ENCODE measurements at regions not wholly inside any gene's neighbourhood (a gene's known extent, or its start where the extent isn't known, plus 50 kb on each side); places are given as distances from the start of the nearest gene placed in this dataset.

DNA sequence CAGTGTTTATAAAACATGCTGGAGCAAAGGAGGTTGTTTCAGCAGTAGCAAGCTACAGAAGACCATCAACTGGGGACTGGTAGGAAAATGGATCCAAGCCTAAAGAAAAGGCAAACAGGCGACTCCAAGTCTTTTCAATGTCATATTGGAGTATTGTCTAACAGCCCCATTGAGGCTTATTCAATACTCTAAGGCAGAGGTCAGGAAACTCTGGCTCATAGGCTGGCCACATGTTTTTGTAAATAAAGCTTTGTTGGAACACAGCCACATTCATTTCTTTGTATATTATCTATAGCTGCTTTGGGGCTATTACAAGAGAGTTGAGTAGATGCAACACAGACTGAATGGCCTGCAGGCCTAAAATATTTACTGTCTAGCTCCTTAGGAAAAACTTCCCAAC is 77.5 kb downstream of the RPL22L1 start:
- Histone ChIP-seq H3K4me3 (no peak overlapping the region), H3K9me3 (no peaks in the 10 kb centered on the region), H3K4me1 (ENCODE audit: low read depth) (no peaks in the 10 kb centered on the region), H3K36me3 (ENCODE audit: low read depth) (no peaks in the 10 kb centered on the region)
- intact Hi-C loops (cut with DNase I, micrococcal nuclease): no loop called here
- TF ChIP-seq, protein P1, sequence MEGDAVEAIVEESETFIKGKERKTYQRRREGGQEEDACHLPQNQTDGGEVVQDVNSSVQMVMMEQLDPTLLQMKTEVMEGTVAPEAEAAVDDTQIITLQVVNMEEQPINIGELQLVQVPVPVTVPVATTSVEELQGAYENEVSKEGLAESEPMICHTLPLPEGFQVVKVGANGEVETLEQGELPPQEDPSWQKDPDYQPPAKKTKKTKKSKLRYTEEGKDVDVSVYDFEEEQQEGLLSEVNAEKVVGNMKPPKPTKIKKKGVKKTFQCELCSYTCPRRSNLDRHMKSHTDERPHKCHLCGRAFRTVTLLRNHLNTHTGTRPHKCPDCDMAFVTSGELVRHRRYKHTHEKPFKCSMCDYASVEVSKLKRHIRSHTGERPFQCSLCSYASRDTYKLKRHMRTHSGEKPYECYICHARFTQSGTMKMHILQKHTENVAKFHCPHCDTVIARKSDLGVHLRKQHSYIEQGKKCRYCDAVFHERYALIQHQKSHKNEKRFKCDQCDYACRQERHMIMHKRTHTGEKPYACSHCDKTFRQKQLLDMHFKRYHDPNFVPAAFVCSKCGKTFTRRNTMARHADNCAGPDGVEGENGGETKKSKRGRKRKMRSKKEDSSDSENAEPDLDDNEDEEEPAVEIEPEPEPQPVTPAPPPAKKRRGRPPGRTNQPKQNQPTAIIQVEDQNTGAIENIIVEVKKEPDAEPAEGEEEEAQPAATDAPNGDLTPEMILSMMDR (IDR thresholded peaks at IDR 0.05): no peak
- ATAC-seq (no peak), DNase-seq (no peak)

DNA sequence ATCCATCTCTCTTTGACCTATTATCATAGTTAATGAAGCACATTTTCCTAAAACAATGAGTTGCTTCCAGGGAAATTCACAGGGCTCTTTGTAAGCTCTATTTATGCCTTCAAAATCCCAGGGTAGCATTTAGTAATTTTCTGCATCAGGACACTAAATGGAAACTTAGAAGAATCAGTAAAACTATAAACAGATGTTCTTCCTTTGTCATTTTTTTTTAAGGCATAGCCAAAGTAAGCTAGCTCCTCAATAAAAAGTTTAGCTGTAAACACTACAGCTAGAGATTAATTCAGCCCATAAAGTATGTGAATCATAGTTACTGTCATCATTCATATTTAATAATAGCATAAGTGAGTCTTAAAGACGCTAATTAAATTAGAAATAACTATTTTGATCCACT is 79.3 kb downstream of the RPL22L1 start:
- TF ChIP-seq, protein P1 (IDR thresholded peaks at IDR 0.05): no peak
- intact Hi-C loops (cut with DNase I, micrococcal nuclease): no loop called here
- DNase-seq (no peak), ATAC-seq (no peak)
- no peaks in the 10 kb centered on the region for H3K36me3 ChIP-seq (ENCODE audit: low read depth)
- H3K4me3 ChIP-seq: no peak overlapping the region
- H3K4me1 ChIP-seq (ENCODE audit: low read depth): no peaks in the 10 kb centered on the region
- H3K9me3 ChIP-seq: no peaks in the 10 kb centered on the region

DNA sequence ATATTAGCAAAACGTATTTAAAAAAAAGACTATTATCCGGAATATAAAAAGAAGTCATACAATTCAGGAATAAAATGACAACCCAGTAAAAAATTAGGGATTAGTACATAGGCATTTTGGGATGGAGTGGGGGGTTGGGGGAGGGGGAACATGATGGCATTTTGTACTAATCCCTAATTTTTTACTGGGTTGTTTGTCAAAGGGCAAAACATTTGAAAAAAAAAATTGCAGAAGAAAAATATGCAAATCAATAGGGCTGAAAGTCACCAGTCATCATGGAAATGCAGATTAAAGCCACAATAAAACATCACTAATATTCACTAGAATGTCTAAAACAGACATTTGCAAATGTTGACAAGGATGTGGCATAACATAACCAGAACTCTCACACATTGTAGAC is 82.5 kb downstream of the RPL22L1 start:
- Histone ChIP-seq H3K4me3 (no peak overlapping the region), H3K4me1 (ENCODE audit: low read depth) (no peaks in the 10 kb centered on the region), H3K9me3 (no peaks in the 10 kb centered on the region), H3K36me3 (ENCODE audit: low read depth) (no peaks in the 10 kb centered on the region)
- intact Hi-C loops (cut with DNase I, micrococcal nuclease): no loop called here
- DNase-seq: no peak
- ATAC-seq: no peak
- TF ChIP-seq, protein P1 (IDR thresholded peaks at IDR 0.05): no peak

DNA sequence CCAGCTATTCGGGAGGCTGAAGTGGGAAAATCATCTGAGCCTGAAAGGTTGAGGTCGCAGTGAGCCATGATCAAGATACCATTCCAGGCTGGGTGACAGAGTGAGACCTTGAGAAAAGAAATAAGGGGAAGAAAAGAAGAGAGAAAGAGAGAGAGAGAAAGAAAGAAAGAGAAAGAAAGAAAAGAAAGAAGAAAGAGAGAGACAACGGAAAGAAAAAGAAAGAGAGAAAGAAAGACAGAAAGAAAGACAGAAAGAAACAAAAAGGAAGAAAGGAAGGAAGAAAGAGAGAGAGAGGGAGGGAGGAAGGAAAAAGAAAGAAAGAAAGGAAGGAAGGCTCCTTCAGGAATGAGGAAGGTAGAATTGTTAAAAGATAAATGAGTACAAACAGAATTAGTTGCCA is 84.5 kb downstream of the RPL22L1 start:
- H3K4me3 ChIP-seq: no peak overlapping the region
- ATAC-seq (no peak), DNase-seq (no peak)
- intact Hi-C loops (cut with DNase I, micrococcal nuclease): no loop called here
- H3K36me3 ChIP-seq (ENCODE audit: low read depth): no peaks in the 10 kb centered on the region
- H3K9me3 ChIP-seq: no peaks in the 10 kb centered on the region
- no peaks in the 10 kb centered on the region for H3K4me1 ChIP-seq (ENCODE audit: low read depth)
- TF ChIP-seq, protein P1 (IDR thresholded peaks at IDR 0.05): no peak

DNA sequence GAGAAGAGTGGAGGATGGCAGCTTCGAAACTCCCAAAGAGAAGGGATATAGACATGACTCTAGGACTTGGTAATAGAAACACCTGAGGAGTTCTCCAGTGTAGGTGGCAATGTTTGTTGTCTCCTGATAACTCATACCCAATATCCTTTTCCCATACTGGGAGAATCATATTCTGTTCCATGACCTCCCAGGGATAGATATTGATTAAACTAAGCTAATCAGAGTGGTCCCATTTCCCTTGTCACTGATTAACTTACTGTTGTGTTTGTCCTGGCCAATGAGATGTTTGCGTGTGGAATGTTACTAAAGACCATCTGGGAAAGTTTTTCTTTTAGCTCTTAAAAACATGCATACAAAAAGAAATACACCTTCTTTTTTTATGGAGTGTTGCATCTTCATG is 85.6 kb downstream of the RPL22L1 start:
- DNase-seq (no peak), ATAC-seq (no peak)
- intact Hi-C loops (cut with DNase I, micrococcal nuclease): no loop called here
- TF ChIP-seq, protein P1 (IDR thresholded peaks at IDR 0.05): no peak
- Histone ChIP-seq H3K4me1 (ENCODE audit: low read depth) (no peaks in the 10 kb centered on the region), H3K4me3 (no peak overlapping the region), H3K9me3 (no peaks in the 10 kb centered on the region), H3K36me3 (ENCODE audit: low read depth) (no peaks in the 10 kb centered on the region)

DNA sequence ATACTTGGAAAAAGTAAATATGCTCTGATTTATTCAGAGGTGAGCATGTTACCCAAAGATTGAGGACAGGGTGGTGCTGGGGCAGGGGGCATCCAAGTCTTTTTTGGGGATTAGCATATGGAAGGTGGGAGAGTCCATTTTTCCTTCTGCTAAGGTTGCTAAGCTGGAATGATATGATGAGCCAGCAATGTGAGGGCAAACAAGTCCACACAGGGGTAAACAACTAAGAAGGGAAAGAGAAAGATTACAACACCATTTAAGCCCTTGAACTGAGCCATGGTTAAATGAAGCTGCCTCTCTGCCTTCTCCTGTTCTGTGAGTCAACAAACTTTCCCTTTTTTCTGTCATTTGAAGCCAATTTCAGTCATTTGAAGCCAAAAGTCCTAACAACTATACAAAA is 89.0 kb downstream of the RPL22L1 start:
- no peak for ATAC-seq
- Histone ChIP-seq H3K9me3 (no peaks in the 10 kb centered on the region), H3K4me3 (no peak overlapping the region), H3K4me1 (ENCODE audit: low read depth) (no peaks in the 10 kb centered on the region), H3K36me3 (ENCODE audit: low read depth) (no peaks in the 10 kb centered on the region)
- DNase-seq: no peak
- TF ChIP-seq, protein P1 (IDR thresholded peaks at IDR 0.05): no peak
- intact Hi-C loops (cut with DNase I, micrococcal nuclease): no loop called here
